IMR-90 (cell line): ENCODE measurements at regions not wholly inside any gene's neighbourhood (a gene's known extent, or its start where the extent isn't known, plus 50 kb on each side); places are given as distances from the start of the nearest gene placed in this dataset.
A peak's percentile ranks its signal among the peaks of the same experiment; 100 is the strongest.

Experiments used
- ATAC-seq: fragments of 200-7000 bp; cut with Tn5 transposase; 2 replicates; pipeline ENCODE4 v1.9.1; 2020; ENCODE audit warnings: low read depth, mild to moderate bottlenecking, moderate library complexity
- BruUV-seq: library from RNA; stranded (reverse); fragments of 400-500 nt; replicated peaks from 2 replicates; lab custom pipeline; 2021; lab: Mats Ljungman, UMichigan
- CTCF ChIA-PET: fragments of 300-600 bp; formaldehyde crosslinking; extraction: SDS; loops from one replicate; lab custom pipeline; 2021; ENCODE audit warnings: antibody characterized with exemption; lab: Yijun Ruan, JAX
- POLR2A ChIA-PET: fragments of 300-600 bp; sonication (Branson Sonifier 250); formaldehyde crosslinking; loops from one replicate; lab custom pipeline; 2022; ENCODE audit warnings: antibody characterized with exemption; ENCODE audit not compliant: unreplicated experiment; lab: Charles Lee
- DNase-seq: peaks from one replicate; pipeline ENCODE4 v3.0.0; 2013
- H2AFZ ChIP-seq: replicated peaks from 2 replicates; pipeline ENCODE3; 2013; ENCODE audit warnings: low read length, mild to moderate bottlenecking; ENCODE audit not compliant: poor library complexity
- H2AK5ac ChIP-seq: 2 replicates; pipeline ENCODE4 v1.6.1; 2013; ENCODE audit warnings: low read depth, low read length, inconsistent platforms
- H2AK9ac ChIP-seq: replicated peaks from 2 replicates; pipeline ENCODE3; 2013; ENCODE audit warnings: mild to moderate bottlenecking, low read depth, low read length, moderate library complexity; ENCODE audit not compliant: poor library complexity
- H2BK120ac ChIP-seq: 2 replicates; pipeline ENCODE4 v1.6.1; 2013; ENCODE audit warnings: low read depth, low read length, inconsistent platforms
- H2BK15ac ChIP-seq: 3 replicates; pipeline ENCODE4 v1.6.1; 2013; ENCODE audit warnings: low read depth, low read length, inconsistent platforms
- H2BK20ac ChIP-seq: 2 replicates; pipeline ENCODE4 v1.6.1; 2013; ENCODE audit warnings: low read depth, mild to moderate bottlenecking, inconsistent platforms, low read length, moderate library complexity
- H2BK5ac ChIP-seq: 2 replicates; pipeline ENCODE4 v1.6.1; 2013; ENCODE audit warnings: mild to moderate bottlenecking, low read depth, low read length, inconsistent platforms; ENCODE audit not compliant: poor library complexity, severe bottlenecking
- H3K14ac ChIP-seq: replicated peaks from 2 replicates; pipeline ENCODE4 v1.6.1; 2013; ENCODE audit warnings: low read depth, low read length, inconsistent platforms
- H3K18ac ChIP-seq: 2 replicates; pipeline ENCODE4 v1.6.1; 2013; ENCODE audit warnings: low read depth, low read length, control low read depth
- H3K23ac ChIP-seq: 2 replicates; pipeline ENCODE4 v1.6.1; 2013; ENCODE audit warnings: low read depth, low read length, inconsistent platforms
- H3K27ac ChIP-seq: 2 replicates; pipeline ENCODE4 v1.5.1; 2013; ENCODE audit warnings: mild to moderate bottlenecking, control low read depth, low read length; ENCODE audit not compliant: insufficient read depth
- H3K27me3 ChIP-seq: 2 replicates; pipeline ENCODE4 v1.6.1; 2013; ENCODE audit warnings: low read length; ENCODE audit not compliant: control insufficient read depth, insufficient read depth
- H3K36me3 ChIP-seq: 2 replicates; pipeline ENCODE4 v1.6.1; 2013; ENCODE audit warnings: low read length, mixed read lengths; ENCODE audit not compliant: control insufficient read depth, insufficient read depth
- H3K4ac ChIP-seq: 2 replicates; pipeline ENCODE4 v1.6.1; 2013; ENCODE audit warnings: low read depth, low read length, inconsistent platforms
- H3K4me1 ChIP-seq: 2 replicates; pipeline ENCODE4 v1.6.1; 2013; ENCODE audit warnings: low read length, mixed read lengths; ENCODE audit not compliant: control insufficient read depth, insufficient read depth
- H3K4me2 ChIP-seq: 2 replicates; pipeline ENCODE4 v1.6.1; 2013; ENCODE audit warnings: low read depth, mild to moderate bottlenecking, control low read depth, low read length, moderate library complexity
- H3K4me3 ChIP-seq: 2 replicates; pipeline ENCODE4 v1.5.1; 2013; ENCODE audit warnings: low read depth, mild to moderate bottlenecking, control low read depth, low read length, moderate library complexity; ENCODE audit not compliant: insufficient read depth
- H3K56ac ChIP-seq: 2 replicates; pipeline ENCODE4 v1.6.1; 2013; ENCODE audit warnings: low read length, inconsistent platforms; ENCODE audit not compliant: insufficient read depth; ENCODE audit errors: extremely low read depth
- H3K79me1 ChIP-seq, 2 experiments: 2 replicates each; pipeline ENCODE4 v1.6.1; 2013; ENCODE audit warnings: low read length in 2 of 2, inconsistent platforms in 1 of 2, low read depth in 1 of 2
- H3K9ac ChIP-seq: 2 replicates; pipeline ENCODE4 v1.6.1; 2013; ENCODE audit warnings: low read depth, low read length, control low read depth
- H3K9me1 ChIP-seq: 2 replicates; pipeline ENCODE4 v1.6.1; 2013; ENCODE audit warnings: low read length, inconsistent platforms; ENCODE audit not compliant: insufficient read depth
- H3K9me3 ChIP-seq: 2 replicates; pipeline ENCODE4 v1.6.1; 2013; ENCODE audit warnings: low read length; ENCODE audit not compliant: control insufficient read depth, insufficient read depth
- H4K20me1 ChIP-seq: 2 replicates; pipeline ENCODE4 v1.6.1; 2013; ENCODE audit warnings: low read length, inconsistent platforms; ENCODE audit not compliant: insufficient read depth
- H4K5ac ChIP-seq: 2 replicates; pipeline ENCODE4 v1.6.1; 2013; ENCODE audit warnings: mild to moderate bottlenecking, low read depth, low read length, control low read depth
- H4K8ac ChIP-seq, 2 experiments: 2 replicates each; pipeline ENCODE4 v1.6.1; 2013; ENCODE audit warnings: low read depth in 2 of 2, low read length in 2 of 2, control low read depth in 1 of 2, inconsistent platforms in 1 of 2
- H4K91ac ChIP-seq: 2 replicates; pipeline ENCODE4 v1.6.1; 2013; ENCODE audit warnings: low read depth, low read length, inconsistent platforms; ENCODE audit not compliant: insufficient read depth
- NFE2L2 ChIP-seq: fragments of 150-350 bp; IDR thresholded peaks from 2 replicates; pipeline ENCODE4 v1.6.1; 2016; ENCODE audit warnings: low read depth, mild to moderate bottlenecking, low read length
- RCOR1 ChIP-seq: IDR thresholded peaks from 2 replicates; pipeline ENCODE4 v1.6.1; 2012; ENCODE audit warnings: mild to moderate bottlenecking, low read length, improper control_type of control experiment; ENCODE audit not compliant: insufficient replicate concordance
- WGBS, 2 experiments: methylation state at CpG; one replicate each; pipeline versions ENCODE4 v1.1.5 to v1.1.7; 2013; ENCODE audit warnings: missing lambda C conversion rate in 2 of 2; ENCODE audit not compliant: insufficient read length in 1 of 2; ENCODE audit errors: extremely low coverage in 2 of 2; 5-methylcytosine and 5-hydroxymethylcytosine counted together
- dilution Hi-C: fragments of 300-500 bp; cut with HindIII; formaldehyde crosslinking; loops from one replicate; pipeline ENCODE4 v1.14.3; 2018; ENCODE audit warnings: low sequenced_read_pairs; ENCODE audit not compliant: unreplicated experiment
- in situ Hi-C: fragments of 300-500 bp; cut with MboI; formaldehyde crosslinking; loops from 3 replicates; pipeline ENCODE4 v1.14.3; 2019; ENCODE audit warnings: low sequenced_read_pairs, inconsistent platforms, mixed read lengths
- intact Hi-C: fragments of 100-400 bp; cut with micrococcal nuclease; formaldehyde crosslinking; loops from 2 replicates; pipeline ENCODE4 v1.10.0; 2022

DNA sequence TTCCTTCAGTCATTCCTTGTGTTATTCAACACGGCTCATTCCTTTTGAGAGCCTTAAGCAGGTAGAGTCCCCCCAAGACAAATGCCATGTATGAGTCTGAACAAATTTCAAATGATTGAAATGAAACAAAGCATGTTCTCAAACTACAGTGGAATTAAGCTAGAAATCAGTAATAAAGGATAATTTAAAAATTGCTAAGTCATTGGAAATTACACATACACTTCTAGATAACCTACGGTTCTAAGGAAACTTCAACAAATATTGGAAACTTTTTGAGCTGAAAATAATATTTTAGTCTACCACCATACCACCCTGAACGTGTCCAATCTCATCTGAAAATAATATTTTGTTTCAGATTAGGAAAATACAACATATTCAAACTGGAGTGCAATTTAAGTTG lies 71.8 kb upstream of the UGP2 start:
- Histone ChIP-seq H2AK5ac (no peak overlapping the region), H3K56ac (no peak overlapping the region), H2BK120ac (no peak overlapping the region), H3K4me3 (no peak overlapping the region), H3K18ac (no peak overlapping the region), H3K27me3 (no peaks in the 10 kb centered on the region), H3K4me2 (no peak overlapping the region), H2AFZ (no peak overlapping the region), H3K36me3 (no peaks in the 10 kb centered on the region), H4K91ac (no peak overlapping the region), H3K79me1 (no peaks in the 10 kb centered on the region), H3K4ac (no peak overlapping the region), H3K27ac (no peak overlapping the region), H3K9ac (no peak overlapping the region), H2BK20ac (no peak overlapping the region), H4K20me1 (no peaks in the 10 kb centered on the region), H4K8ac (no peak overlapping the region), H2BK5ac (no peak overlapping the region), H2BK15ac (no peak overlapping the region), H3K23ac (no peak overlapping the region), H3K9me1 (no peaks in the 10 kb centered on the region), H2AK9ac (no peak overlapping the region), H3K9me3 (no peaks in the 10 kb centered on the region), H3K14ac (no peak overlapping the region), H3K4me1 (no peaks in the 10 kb centered on the region), H4K5ac (no peak overlapping the region)
- ATAC-seq (no peak), DNase-seq (no peak)
- dilution Hi-C loops, result no loop called here
- no TSS peak for BruUV-seq
- in situ Hi-C loops, result no loop called here
- TF ChIP-seq RCOR1, result no peak
- peak; percentile 60; the same call in 1 of the 2 replicates for TF ChIP-seq NFE2L2
- intact Hi-C loops, result no loop called here
- ChIA-PET POLR2A (no interaction called here), CTCF (no interaction called here)
- WGBS, 2 experiments, result no CpG with 5 or more reads among the region's 3 CpGs
